BJ (cell line): ENCODE measurements at regions not wholly inside any gene's neighbourhood (a gene's known extent, or its start where the extent isn't known, plus 50 kb on each side); places are given as distances from the start of the nearest gene placed in this dataset.
"Not testable (repeated sequence)": the region's sequence is repeated elsewhere in the genome, so short reads cannot be mapped to it uniquely, and the experiment has no call there.

ENCODE experiments used
- CTCF ChIA-PET: fragments of 350-600 bp; formaldehyde crosslinking; extraction: SDS; loops from one replicate; lab custom pipeline; 2021; ENCODE audit warnings: antibody characterized with exemption, inconsistent platforms; lab: Yijun Ruan, JAX
- POLR2A ChIA-PET: fragments of 300-600 bp; sonication (Branson Sonifier 250); formaldehyde crosslinking; extraction: SDS; loops from one replicate; lab custom pipeline; 2021; ENCODE audit warnings: antibody characterized with exemption; lab: Charles Lee
- DNase-seq: peaks from one replicate; pipeline ENCODE4 v3.0.0-alpha.2; 2011; ENCODE audit warnings: low read depth
- H3K27me3 ChIP-seq: 2 replicates; pipeline ENCODE4 v1.6.0; 2011; ENCODE audit warnings: low read length; ENCODE audit not compliant: control insufficient read depth, insufficient read depth
- H3K36me3 ChIP-seq: 2 replicates; pipeline ENCODE4 v1.5.1; 2011; ENCODE audit warnings: low read length; ENCODE audit not compliant: control insufficient read depth, insufficient read depth
- H3K4me3 ChIP-seq: 2 replicates; pipeline ENCODE4 v1.5.1; 2011; ENCODE audit warnings: low read depth, mild to moderate bottlenecking, control low read depth, low read length
- CTCF ChIP-seq: IDR thresholded peaks from 2 replicates; pipeline ENCODE4 v1.5.1; 2011; ENCODE audit warnings: low read depth, mild to moderate bottlenecking, control low read depth, inconsistent platforms, low read length, moderate library complexity; ENCODE audit not compliant: insufficient read depth

GRCh38 chr3:153809097-153809496, 312.1 kb upstream of the ARHGEF26 start:
- POLR2A ChIA-PET = no interaction called here
- no peak overlapping the region for H3K4me3 ChIP-seq
- no peak for TF ChIP-seq CTCF
- CTCF ChIA-PET = no interaction called here
- DNase-seq = no peak
- no peaks in the 10 kb centered on the region for H3K36me3 ChIP-seq
- H3K27me3 ChIP-seq = no peaks in the 10 kb centered on the region

- POLR2A ChIA-PET = no interaction called here
- Histone ChIP-seq H3K27me3 (no peaks in the 10 kb centered on the region), H3K36me3 (no peaks in the 10 kb centered on the region), H3K4me3 (no peak overlapping the region)
- CTCF ChIA-PET = no interaction called here
- DNase-seq = no peak
- TF ChIP-seq CTCF = no peak
Measured at GRCh38 chr3:153818338-153818737, 302.9 kb upstream of the ARHGEF26 start.

GRCh38 chr3:153820035-153820434, 301.2 kb upstream of the ARHGEF26 start:
- CTCF ChIA-PET = no interaction called here
- POLR2A ChIA-PET = no interaction called here
- Histone ChIP-seq H3K4me3 (no peak overlapping the region), H3K36me3 (no peaks in the 10 kb centered on the region), H3K27me3 (no peaks in the 10 kb centered on the region)
- no peak for DNase-seq
- TF ChIP-seq CTCF = no peak

- POLR2A ChIA-PET, H3K27me3 ChIP-seq, H3K36me3 ChIP-seq, H3K4me3 ChIP-seq, DNase-seq, CTCF ChIA-PET: not testable (repeated sequence)
Measured at GRCh38 chr3:153828346-153828745, 292.8 kb upstream of the ARHGEF26 start.

GRCh38 chr3:153829606-153830170, 291.5 kb upstream of the ARHGEF26 start:
- Histone ChIP-seq H3K36me3 (no peaks in the 10 kb centered on the region), H3K4me3 (no peak overlapping the region), H3K27me3 (no peaks in the 10 kb centered on the region)
- ChIA-PET POLR2A (no interaction called here), CTCF (interaction anchor here (0.6 kb wide), 1 partner anchor 9 kb away, joined by 3 read pairs; no protein-coding TSS in a partner anchor)
- no peak for DNase-seq
- TF ChIP-seq CTCF = no peak

GRCh38 chr3:153830552-153830951, 290.6 kb upstream of the ARHGEF26 start:
- no peak for TF ChIP-seq CTCF
- Histone ChIP-seq H3K27me3 (no peaks in the 10 kb centered on the region), H3K36me3 (no peaks in the 10 kb centered on the region), H3K4me3 (no peak overlapping the region)
- POLR2A ChIA-PET = no interaction called here
- no peak for DNase-seq
- CTCF ChIA-PET = no interaction called here
